Upper lobe of left lung (tissue), 6 donors: ENCODE measurements at regions not wholly inside any gene's neighbourhood (a gene's known extent, or its start where the extent isn't known, plus 50 kb on each side); places are given as distances from the start of the nearest gene placed in this dataset.
"Not testable (repeated sequence)": the region's sequence is repeated elsewhere in the genome, so short reads cannot be mapped to it uniquely, and the experiment has no call there.

Experiments
- ATAC-seq, 2 donors: fragments of 200-7000 bp; cut with Tn5 transposase; one replicate each; pipeline ENCODE4 v1.9.1; 2022; ENCODE audit warnings: mild to moderate bottlenecking in 2 of 2, moderate library complexity in 2 of 2; ENCODE audit not compliant: low FRiP score in 2 of 2
- DNase-seq, 2 donors: peaks; one replicate each; pipeline ENCODE4 v3.0.0-alpha.2; 2019 to 2020
- H3K27ac ChIP-seq, 4 donors: fragments of 200-600 bp; sonication (generic); one replicate each; pipeline ENCODE4 v1.5.1; 2016 to 2019
- H3K27me3 ChIP-seq, 4 donors: fragments of 200-600 bp; sonication (generic); one replicate each; pipeline ENCODE4 v1.5.1; 2017 to 2019
- H3K36me3 ChIP-seq, 4 donors: fragments of 200-600 bp; sonication (generic); one replicate each; pipeline ENCODE4 v1.5.1; 2016 to 2019
- H3K4me1 ChIP-seq, 4 donors: fragments of 200-600 bp; sonication (generic); one replicate each; pipeline ENCODE4 v1.5.1; 2018 to 2019
- H3K4me3 ChIP-seq, 4 donors: fragments of 200-600 bp; sonication (generic); one replicate each; pipeline ENCODE4 v1.5.1; 2017 to 2019; ENCODE audit warnings: mild to moderate bottlenecking in 2 of 4, moderate library complexity in 1 of 4
- H3K9me3 ChIP-seq, 4 donors: fragments of 200-600 bp; sonication (generic); one replicate each; pipeline ENCODE4 v1.5.1; 2018 to 2019
- EP300 ChIP-seq, 4 donors: sonication (generic); formaldehyde crosslinking; IDR thresholded peaks; one replicate each; pipeline ENCODE4 v1.5.1; 2017; ENCODE audit warnings: antibody characterized with exemption in 4 of 4, control low read depth in 2 of 4
- POLR2A ChIP-seq, 4 donors: fragments of 450-650 bp; IDR thresholded peaks; one replicate each; pipeline ENCODE4 v1.5.1; 2016 to 2017; ENCODE audit warnings: antibody characterized with exemption in 4 of 4, mild to moderate bottlenecking in 2 of 4
- POLR2AphosphoS5 ChIP-seq, 2 donors: sonication (generic); formaldehyde crosslinking; IDR thresholded peaks; one replicate each; pipeline ENCODE4 v1.5.1; 2017; ENCODE audit warnings: antibody characterized with exemption in 2 of 2
- WGBS, 2 donors: methylation state at CpG; one replicate each; pipeline ENCODE4 v1.1.5; 2017 to 2018; 5-methylcytosine and 5-hydroxymethylcytosine counted together
- TF ChIP-seq, protein P1 (sequence below), 6 experiments: fragments of 450-650 bp in 4 of 6; fragments of 200-600 bp in 2 of 6; sonication (generic) in 2 of 6; IDR thresholded peaks; one replicate each; pipeline ENCODE4 v1.5.1; 2016 to 2019; ENCODE audit warnings: antibody characterized with exemption in 6 of 6
- donor health status: DM: no; HTN: no; CAD: no; lungs with moderate emphysema.
- donor health status: DM: no; HTN: yes; CAD: no; lungs with severe emphysema.

DNA sequence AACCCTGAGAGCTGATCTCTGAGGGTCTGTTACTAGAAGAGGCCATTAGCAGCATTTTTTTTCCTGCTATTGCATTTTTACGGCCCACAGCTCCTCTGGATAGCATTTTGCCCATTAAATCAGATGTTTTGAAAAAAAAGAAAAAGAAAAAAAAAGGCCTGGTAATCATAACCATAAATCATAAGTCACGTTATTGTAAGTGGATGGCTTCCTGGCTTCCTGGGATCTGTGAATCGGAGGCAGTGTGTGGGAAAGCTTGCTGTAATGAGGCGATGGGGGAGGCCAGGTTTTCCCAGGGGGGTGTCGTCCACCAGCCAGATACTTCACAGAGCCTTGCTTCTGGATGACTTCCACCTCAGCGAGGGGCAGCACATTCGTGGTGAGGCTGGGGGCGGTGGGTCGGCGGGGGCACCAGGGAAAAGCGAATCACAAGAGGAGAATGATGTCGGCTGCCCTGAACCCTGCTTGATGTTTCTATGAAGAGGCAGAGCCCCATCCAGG lies 106.5 kb upstream of the SYT13 start:
- Histone ChIP-seq H3K9me3 (no peaks in the 10 kb centered on the region), H3K27me3 (no peaks in the 10 kb centered on the region), H3K4me1 (peaks cover 0 to 4% (median 0%) of the 10 kb centered on the region in 4 donors), H3K27ac (no peak overlapping the region), H3K4me3 (no peak overlapping the region), H3K36me3 (no peaks in the 10 kb centered on the region)
- ATAC-seq (no peak), DNase-seq (no peak)
- whole genome bisulfite sequencing, 2 donors: 76 to 77% methylated on average over 12 of the region's 12 CpGs
- no peak for TF ChIP-seq POLR2A (IDR thresholded peaks at IDR 0.05)
- TF ChIP-seq POLR2AphosphoS5 (IDR thresholded peaks at IDR 0.05): no peak
- no peak for TF ChIP-seq EP300 (IDR thresholded peaks at IDR 0.05)
- TF ChIP-seq, protein P1, sequence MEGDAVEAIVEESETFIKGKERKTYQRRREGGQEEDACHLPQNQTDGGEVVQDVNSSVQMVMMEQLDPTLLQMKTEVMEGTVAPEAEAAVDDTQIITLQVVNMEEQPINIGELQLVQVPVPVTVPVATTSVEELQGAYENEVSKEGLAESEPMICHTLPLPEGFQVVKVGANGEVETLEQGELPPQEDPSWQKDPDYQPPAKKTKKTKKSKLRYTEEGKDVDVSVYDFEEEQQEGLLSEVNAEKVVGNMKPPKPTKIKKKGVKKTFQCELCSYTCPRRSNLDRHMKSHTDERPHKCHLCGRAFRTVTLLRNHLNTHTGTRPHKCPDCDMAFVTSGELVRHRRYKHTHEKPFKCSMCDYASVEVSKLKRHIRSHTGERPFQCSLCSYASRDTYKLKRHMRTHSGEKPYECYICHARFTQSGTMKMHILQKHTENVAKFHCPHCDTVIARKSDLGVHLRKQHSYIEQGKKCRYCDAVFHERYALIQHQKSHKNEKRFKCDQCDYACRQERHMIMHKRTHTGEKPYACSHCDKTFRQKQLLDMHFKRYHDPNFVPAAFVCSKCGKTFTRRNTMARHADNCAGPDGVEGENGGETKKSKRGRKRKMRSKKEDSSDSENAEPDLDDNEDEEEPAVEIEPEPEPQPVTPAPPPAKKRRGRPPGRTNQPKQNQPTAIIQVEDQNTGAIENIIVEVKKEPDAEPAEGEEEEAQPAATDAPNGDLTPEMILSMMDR (IDR thresholded peaks at IDR 0.05): no peak

DNA sequence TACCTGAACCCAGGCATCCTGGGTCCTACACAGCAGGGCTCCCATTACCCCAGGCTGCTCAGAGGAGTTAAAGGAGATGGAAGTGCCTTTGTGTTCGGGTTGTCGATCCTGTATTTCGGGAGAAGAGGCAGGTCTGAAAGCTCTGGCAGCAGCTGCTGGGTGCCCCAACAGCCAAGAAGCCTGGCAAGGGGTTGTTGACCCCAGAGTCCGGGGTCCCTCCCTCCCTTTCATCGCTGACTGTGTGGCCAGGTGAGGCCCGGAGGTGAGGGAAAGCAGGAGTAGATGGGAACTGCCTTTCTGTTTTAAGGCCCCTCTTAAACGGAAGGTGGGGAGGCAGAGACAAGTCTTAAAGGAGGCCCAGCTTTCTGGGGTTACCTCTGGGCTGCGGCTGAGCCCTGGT lies 106.0 kb upstream of the SYT13 start:
- no peak overlapping the region for H3K27ac ChIP-seq
- H3K27me3 ChIP-seq: no peaks in the 10 kb centered on the region
- H3K36me3 ChIP-seq: no peaks in the 10 kb centered on the region
- peaks cover 0 to 4% (median 0%) of the 10 kb centered on the region in 4 donors for H3K4me1 ChIP-seq
- TF ChIP-seq POLR2A (IDR thresholded peaks at IDR 0.05): no peak
- TF ChIP-seq EP300 (IDR thresholded peaks at IDR 0.05): no peak
- TF ChIP-seq, protein P1 (IDR thresholded peaks at IDR 0.05): no peak
- no peak for TF ChIP-seq POLR2AphosphoS5 (IDR thresholded peaks at IDR 0.05)
- 80 to 89% methylated on average over 8 of the region's 8 CpGs for WGBS, 2 donors
- DNase-seq (no peak), ATAC-seq (no peak)
- no peaks in the 10 kb centered on the region for H3K9me3 ChIP-seq
- no peak overlapping the region for H3K4me3 ChIP-seq

DNA sequence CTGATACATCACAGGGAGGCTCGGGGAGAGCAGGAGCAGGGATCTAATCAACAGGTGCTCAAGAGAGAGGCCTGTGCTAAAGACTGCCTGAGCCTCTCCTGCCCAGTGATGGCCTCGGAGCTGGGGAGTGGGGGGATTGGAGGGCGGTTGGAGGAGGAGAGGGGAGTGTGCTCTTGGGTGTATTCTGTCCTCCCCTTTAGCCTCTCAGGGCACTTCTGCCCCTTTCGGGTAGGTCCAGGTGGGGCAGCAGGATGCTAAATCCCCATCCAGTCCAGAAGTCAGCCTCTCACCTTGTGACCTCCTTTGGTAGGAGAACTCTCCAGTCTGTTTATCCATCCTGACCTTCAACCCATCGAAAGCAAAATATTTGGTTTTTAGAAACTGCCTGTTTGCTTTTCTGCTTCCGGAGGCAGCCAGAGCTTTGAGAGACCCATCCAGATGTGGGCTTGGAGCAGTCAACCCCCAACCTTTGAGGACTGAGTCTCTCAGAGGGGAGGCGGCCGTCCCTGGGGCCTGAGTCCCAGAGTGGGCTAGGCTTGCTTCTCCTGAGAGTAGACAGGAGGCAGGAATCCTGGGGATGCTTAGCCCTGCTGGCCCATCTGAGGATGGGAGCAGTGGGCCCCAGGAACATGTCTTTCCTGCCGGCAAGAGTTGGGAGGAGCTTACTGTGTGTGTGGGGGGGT lies 105.2 kb upstream of the SYT13 start:
- H3K36me3 ChIP-seq: no peaks in the 10 kb centered on the region
- no peak for DNase-seq
- H3K27ac ChIP-seq: no peak overlapping the region
- H3K9me3 ChIP-seq: no peaks in the 10 kb centered on the region
- no peak overlapping the region for H3K4me3 ChIP-seq
- no peak for TF ChIP-seq EP300 (IDR thresholded peaks at IDR 0.05)
- TF ChIP-seq POLR2A (IDR thresholded peaks at IDR 0.05): no peak
- no peak for TF ChIP-seq POLR2AphosphoS5 (IDR thresholded peaks at IDR 0.05)
- TF ChIP-seq, protein P1 (IDR thresholded peaks at IDR 0.05): no peak
- H3K27me3 ChIP-seq: no peaks in the 10 kb centered on the region
- 51 to 55% methylated on average over 7 to 9 of the region's 9 CpGs for WGBS, 2 donors
- no peak for ATAC-seq
- peaks cover 0 to 4% (median 0%) of the 10 kb centered on the region in 4 donors for H3K4me1 ChIP-seq

DNA sequence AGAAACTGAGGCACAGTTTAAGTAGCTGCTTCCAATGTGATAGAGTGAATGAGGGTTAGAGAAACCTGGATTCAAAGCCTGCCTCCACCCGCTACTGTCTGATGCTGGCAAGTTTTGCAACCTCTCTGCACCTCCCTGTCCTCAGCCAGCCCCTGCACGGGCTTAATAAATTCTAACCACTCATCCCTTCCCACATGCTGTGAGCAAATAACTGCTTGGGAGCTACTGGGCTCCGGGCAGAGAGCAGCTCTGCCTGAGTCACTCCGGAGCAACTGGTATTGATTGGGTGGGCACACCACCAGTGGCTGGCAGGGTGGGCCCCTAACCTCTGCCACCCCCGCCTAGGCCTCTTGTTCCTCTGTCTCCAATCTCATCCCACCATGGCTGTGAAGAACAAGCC lies 104.3 kb upstream of the SYT13 start:
- TF ChIP-seq EP300 (IDR thresholded peaks at IDR 0.05) (no peak), POLR2A (IDR thresholded peaks at IDR 0.05) (no peak), POLR2AphosphoS5 (IDR thresholded peaks at IDR 0.05) (no peak)
- TF ChIP-seq, protein P1 (IDR thresholded peaks at IDR 0.05): no peak
- WGBS, 2 donors: 86 to 88% methylated on average over 5 of the region's 5 CpGs
- Histone ChIP-seq H3K4me1 (peaks cover 0 to 4% (median 0%) of the 10 kb centered on the region in 4 donors), H3K4me3 (no peak overlapping the region), H3K9me3 (no peaks in the 10 kb centered on the region), H3K27me3 (no peaks in the 10 kb centered on the region), H3K27ac (no peak overlapping the region), H3K36me3 (no peaks in the 10 kb centered on the region)
- ATAC-seq: no peak
- no peak for DNase-seq

DNA sequence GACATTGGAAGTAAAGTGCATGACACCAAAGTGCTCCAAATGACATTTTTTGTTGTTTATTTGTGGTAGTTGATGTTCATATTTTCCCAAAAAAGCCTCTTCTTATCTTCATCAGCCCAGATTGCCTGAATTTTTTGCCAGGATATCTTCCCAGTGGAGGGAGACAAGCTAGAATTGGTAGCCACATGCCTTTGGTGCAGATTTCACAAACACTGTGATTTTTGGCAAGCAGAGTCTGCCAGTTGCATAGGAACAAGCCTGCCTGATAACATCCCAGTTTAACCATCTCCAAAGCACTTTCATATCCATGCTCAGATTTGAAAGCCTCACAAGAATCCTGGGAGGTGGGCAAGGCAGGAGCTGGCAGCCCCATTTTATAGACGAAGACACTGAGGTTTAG lies 102.3 kb upstream of the SYT13 start:
- WGBS, 2 donors: 67 to 73% methylated on average over 1 of the region's 1 CpG
- no peak for ATAC-seq
- TF ChIP-seq EP300 (IDR thresholded peaks at IDR 0.05) (no peak), POLR2AphosphoS5 (IDR thresholded peaks at IDR 0.05) (no peak), POLR2A (IDR thresholded peaks at IDR 0.05) (no peak)
- TF ChIP-seq, protein P1 (IDR thresholded peaks at IDR 0.05): no peak
- H3K9me3 ChIP-seq: no peaks in the 10 kb centered on the region
- no peak for DNase-seq
- H3K4me3 ChIP-seq: no peak overlapping the region
- no peaks in the 10 kb centered on the region for H3K36me3 ChIP-seq
- no peaks in the 10 kb centered on the region for H3K27me3 ChIP-seq
- H3K27ac ChIP-seq: no peak overlapping the region
- H3K4me1 ChIP-seq: peaks cover 0 to 4% (median 2%) of the 10 kb centered on the region in 4 donors

DNA sequence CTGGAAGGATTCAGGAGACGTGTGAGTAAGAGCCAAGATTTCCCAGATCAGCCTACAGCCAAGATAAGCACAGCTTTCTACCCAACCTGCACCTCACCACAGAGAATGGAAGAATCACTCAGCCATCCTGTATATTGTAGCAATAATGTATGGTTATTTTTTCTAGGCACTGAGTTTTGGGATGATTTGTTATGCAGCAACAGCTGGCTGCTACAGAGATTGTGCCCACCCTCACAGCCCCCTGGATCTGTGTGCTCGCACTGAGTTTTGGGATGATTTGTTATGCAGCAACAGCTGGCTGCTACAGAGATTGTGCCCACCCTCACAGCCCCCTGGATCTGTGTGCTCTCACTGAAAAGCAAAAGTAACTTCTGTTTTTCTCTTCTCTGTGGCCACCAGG lies 101.7 kb upstream of the SYT13 start:
- WGBS, 2 donors: 86 to 98% methylated on average over 2 of the region's 2 CpGs
- not testable (repeated sequence) for H3K4me1 ChIP-seq, H3K27ac ChIP-seq, H3K36me3 ChIP-seq, ATAC-seq, H3K9me3 ChIP-seq, DNase-seq, H3K27me3 ChIP-seq, H3K4me3 ChIP-seq
